GM21367 (cell line): ENCODE measurements at regions not wholly inside any gene's neighbourhood (a gene's known extent, or its start where the extent isn't known, plus 50 kb on each side); places are given as distances from the start of the nearest gene placed in this dataset.

ENCODE experiments used
- ATAC-seq: cut with Tn5 transposase; IDR thresholded peaks from one replicate; pipeline ENCODE4 v1.9.1; 2021; ENCODE audit not compliant: unreplicated experiment

DNA sequence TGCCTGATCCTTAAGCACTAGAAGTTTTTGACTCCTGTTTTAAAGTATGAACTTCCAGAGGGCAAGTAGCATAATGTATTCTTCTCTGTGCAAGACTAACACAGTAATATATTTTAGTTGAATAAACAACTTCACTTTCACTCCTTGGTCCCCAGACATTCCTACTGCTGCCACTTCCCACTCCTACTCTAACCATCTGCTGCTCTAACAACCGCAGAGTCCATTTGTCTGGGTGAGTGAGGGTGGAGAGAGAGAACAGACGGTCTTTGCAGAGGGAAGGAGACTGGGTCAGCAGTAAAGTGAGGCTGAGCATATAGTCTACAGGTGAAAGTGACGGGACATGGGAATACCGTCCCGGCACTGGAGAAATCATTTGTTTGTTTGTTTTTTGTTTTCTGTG, 301.0 kb upstream of the SLCO3A1 start:
- no peak for ATAC-seq

DNA sequence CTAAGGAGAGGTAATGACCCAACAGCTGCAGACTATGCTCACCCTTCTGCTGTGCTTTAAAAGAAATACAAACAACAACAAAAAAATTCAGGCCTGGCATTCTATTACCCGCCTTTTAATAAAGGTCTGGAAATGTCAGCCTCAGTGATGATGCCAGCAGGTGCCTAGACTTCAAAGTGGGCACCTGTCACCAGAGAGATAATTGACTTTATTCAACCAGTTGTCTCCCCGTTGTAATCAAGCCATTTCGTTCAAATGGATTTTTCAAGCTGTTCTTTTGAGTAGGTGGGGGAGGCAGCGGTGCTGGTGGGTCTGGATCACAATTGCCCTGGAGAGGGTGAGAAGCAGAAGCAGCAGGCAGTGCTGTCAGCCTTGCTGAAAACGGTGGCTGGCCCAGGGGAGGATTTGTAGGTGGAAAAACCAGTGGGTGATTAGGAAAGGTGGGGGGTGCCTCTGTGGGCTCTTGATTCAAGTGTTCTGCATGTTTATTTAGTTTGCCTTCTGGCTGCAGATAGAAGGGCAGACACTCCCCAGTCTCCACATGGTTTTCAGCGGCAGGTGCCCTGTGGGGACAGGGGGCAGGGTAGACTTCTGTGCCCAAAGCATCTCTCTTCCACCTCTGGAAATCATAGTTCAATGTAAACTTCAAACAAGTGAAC, 300.2 kb upstream of the SLCO3A1 start:
- no peak for ATAC-seq

DNA sequence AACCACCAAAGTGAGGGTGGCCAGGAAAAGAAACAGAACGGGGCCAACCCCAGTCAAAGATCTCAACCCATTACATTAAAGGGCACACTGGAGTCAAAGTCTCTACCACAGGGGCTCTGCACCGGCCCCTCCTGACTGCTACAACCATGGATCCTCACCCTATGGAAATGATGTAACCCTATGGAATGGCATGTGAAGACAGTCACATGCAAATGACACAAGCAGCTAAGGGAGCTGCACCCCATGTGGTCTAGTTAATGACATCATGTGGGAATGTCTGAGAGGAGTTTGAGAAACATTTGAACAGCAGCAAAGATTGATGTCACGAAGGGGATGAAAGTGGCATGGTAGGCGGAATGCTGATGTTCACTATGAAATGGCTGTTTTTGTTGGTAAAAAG, 298.2 kb upstream of the SLCO3A1 start:
- ATAC-seq: no peak

DNA sequence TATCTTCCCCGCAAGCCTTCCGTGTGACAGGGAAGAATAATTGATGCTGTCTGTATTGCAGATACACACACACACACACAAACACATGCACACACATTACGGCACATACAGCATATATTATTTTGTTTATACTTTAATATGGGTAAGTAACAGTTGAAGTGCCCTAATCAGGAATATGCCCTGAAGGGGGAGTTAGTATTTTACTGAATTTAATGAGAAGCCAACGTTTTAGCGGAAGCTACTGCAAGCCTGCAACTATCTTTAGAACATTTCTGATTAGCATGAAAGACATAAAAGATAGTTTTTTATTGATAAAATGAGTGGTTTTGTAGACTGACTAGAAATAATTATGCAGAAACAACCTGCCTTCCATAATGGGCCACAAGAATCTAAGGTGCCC, 296.6 kb upstream of the SLCO3A1 start:
- ATAC-seq: no peak

DNA sequence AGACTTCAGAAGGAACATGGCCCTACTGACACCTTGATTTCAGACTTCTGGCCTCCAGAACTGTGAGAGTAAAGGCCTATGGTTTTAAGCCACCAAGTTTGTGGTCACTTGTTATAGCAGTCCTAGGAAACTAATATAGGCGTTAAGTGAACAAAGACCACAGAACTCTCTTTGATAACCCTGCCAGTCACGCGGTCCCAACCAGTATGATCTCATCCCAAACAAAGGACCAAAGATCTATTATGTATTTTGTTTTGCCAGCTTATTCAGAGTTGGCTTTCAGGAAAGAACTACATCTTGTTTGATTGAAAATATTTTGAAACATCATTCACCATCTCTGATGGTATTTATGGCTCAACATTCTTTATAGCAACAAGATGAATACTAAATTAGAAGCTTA, 294.4 kb upstream of the SLCO3A1 start:
- ATAC-seq: no peak

DNA sequence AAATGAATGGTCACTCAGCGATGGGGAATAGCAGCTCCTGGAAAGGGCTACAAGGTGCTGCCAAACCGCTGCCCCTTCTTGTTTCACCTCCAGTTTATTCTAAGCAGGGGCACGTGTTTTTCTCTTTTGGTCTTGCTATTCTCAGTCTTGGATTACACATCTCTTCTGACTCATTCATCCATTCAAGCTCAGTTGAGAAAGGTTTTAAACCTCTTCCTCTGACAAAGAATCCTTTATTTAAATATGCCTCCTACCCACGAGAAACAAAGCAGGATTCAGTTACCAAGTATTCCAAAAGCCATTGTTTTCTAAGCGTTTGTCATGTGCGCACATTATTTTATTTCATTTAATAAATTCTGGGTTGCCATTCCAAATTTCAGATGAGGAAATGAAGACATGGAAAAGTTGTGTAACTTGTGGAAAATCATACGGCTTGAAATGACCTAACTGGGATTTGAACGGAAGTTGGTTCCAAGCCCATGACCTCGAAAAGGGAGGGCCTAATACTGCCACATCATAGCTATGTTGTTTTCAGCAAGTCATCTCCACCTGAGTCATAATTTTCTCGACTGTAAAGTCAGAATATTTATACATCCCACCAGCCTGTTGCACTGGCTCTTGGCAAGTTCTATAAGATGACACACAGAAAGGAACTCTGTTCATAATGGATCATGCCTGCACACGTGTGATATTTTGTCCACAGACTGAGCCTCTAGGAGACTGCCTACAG, 292.0 kb upstream of the SLCO3A1 start:
- no peak for ATAC-seq

DNA sequence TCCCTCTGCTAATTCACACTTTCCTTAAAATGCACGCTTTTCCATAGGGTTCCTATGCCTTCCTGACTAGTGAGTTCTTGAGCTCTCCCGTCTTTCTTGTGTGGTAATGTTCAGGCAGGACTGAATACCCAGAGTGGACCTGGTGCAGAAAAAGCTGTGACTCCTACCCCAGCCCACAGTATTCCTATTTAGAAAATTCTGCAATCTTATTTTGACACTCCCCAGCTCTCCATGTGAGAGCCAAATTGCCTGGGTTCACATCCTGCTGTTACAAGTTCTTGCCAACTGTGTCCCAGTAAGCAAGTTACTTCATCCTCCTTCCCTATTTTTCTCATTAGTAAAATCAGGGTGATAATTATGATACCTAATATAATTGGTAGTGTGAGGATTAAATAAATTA, 290.8 kb upstream of the SLCO3A1 start:
- ATAC-seq: no peak

DNA sequence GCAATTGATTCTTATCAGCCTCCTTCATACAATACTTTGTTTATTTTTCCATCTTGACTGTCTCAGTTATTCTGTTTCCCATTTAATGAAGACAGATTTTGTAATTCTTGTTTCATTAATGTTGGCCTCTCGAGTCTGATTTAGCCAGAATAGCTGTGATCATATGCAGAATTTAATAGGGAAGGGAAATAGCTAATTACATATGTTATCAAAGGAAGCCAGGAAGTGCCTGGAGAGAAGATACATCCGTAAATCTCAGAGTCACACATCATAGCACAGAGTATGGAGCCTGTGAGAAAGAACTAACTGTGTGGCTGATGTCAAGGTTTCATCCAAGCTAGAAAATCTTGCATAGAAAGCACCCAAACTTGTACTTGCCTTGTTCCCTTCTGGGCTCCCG, 288.9 kb upstream of the SLCO3A1 start:
- ATAC-seq: no peak

DNA sequence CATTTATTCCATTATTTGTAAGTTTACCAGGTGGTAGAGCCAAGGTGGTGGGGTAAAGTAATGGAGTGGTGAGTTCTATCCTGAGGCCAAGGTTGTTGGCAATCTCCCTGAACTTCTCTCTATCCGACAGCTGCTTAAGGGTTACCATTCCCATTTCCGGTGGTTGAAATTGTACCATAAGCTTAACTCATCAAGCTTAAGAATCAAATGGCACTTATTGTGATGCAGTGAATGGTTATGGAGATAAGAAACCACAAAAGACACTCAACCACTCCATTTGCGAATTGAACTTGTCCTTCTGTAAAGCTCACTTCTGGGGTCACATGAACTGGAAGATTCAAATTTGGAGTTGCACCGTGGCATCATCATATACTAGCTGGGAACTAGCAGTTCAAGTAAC, 287.4 kb upstream of the SLCO3A1 start:
- no peak for ATAC-seq

DNA sequence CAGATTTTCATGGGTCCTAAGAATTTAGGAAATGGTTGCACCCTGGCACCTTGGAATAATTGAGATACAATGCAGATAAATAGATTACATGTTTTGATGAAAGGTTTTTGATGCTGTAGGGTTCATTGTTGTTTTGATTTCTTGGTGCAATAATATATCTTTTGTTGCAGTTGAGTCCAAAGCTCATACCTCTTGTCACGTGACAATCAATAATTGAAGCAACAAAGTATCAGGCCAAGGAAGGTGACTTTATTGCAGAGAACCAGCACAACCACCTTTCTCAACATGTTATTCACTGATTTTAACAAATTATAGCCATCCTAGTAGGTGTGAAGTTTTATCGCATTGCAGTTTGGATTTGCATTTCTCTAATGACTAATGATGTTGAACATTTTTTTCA, 285.5 kb upstream of the SLCO3A1 start:
- ATAC-seq: no peak

DNA sequence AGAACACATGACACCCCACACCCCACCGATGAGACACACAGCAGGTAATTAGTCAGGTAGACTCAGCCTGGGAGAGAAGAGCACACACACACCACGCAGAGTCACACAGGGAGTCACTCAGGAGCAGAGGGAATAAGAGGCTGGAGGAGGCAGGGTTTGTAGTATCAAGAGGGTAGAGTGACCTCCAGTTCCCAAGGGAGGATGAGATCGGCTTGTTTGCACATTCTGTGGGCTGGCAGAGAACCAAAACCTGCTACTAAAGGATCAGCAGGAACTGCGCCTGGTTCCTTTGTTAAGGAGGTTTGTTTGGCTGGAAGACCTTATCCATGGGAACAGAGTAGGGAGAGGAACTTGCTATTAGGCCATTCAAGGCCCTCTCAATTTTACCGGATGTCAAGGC, 281.4 kb upstream of the SLCO3A1 start:
- ATAC-seq: no peak

DNA sequence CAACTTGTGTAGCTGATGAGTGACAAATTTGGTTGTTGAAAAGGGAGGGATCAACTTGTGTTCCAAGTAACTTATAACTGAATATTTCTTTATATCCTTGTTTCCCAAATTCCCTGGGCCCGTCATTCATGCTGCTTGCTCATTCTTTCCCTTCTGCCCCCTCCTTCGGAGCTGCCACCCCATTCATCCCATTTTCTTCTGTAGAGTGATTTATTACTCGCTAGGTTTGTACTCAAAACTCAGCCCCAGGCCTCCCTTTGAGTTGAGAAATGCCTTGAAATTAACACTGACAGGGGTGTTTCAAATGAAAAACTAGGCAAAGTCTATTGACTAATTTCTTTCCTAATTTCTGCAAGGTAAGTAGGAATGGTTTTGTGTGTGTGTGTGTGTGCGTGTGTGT, 277.4 kb upstream of the SLCO3A1 start:
- no peak for ATAC-seq

DNA sequence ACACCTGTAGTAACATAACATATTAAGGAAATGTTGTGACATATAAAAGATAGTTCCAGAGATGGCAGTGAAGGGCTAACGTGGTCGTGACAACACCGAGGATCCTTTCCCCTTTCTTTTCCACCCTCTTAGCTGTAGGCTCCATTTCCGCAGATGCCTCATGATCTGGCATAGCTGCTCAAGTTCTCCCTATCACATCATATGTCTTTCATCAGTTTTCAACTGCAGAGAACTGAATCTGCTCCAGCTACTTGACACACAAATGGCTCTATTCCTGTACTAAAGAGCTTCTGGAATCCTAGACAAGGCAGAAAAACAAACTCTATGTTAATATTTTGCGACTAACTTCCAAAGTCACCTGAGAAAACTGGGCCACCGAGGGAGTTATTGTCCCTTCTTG, 275.0 kb upstream of the SLCO3A1 start:
- no peak for ATAC-seq

DNA sequence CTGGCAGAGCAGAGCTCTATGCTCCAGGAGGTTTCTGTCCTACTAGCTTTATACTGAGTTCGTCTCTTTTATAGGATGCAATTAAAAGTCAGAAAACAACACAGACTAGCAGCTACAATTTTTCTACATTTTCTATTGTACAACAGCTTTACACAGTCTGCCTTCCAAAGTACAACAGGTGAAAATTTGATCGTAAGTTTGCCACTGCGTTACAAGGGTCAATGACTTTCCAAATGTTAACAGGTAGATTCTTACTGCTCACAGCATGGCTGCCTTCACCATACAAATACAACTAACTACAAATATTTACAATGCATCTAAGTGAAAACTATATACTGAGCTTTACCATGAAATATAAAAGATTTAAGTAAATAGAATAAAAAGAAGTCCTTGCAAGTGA, 268.6 kb upstream of the SLCO3A1 start:
- ATAC-seq: no peak

DNA sequence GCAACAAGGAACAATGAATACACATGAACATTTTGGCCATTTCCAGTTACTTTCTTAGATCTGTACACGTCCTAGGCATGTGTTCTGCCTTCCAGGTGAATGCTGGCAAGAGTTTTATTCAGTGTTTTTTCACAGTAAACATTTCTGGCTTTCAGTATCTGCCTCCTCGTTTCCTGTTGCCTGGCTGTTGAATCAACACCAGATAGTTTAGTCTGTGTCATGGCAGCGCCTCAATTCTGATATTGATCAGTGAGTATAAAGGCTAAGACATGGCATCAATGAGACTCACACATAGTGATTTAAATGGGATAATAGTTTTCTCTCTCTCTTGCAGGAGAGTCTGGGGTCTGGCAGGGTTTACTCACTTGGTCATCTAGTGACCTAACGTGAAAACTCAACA, 266.9 kb upstream of the SLCO3A1 start:
- ATAC-seq: no peak

DNA sequence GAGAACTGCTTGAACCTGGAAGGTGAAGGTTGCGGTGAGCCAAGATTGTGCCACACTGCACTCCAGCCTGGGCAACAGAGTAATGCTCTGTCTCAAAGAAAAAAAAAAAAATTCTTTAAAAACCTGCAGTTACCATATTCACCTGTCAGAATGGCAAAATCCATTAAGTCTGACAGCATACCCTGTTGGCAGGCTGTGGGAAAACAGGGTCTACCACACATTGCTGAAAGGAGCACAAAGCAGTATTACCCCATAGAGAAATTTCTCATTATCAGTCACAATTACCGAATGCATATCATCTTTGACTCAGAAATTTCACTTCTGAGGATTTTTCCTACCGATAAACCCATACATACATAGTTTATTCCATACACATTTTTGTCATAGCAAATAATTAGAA, 264.1 kb upstream of the SLCO3A1 start:
- no peak for ATAC-seq

DNA sequence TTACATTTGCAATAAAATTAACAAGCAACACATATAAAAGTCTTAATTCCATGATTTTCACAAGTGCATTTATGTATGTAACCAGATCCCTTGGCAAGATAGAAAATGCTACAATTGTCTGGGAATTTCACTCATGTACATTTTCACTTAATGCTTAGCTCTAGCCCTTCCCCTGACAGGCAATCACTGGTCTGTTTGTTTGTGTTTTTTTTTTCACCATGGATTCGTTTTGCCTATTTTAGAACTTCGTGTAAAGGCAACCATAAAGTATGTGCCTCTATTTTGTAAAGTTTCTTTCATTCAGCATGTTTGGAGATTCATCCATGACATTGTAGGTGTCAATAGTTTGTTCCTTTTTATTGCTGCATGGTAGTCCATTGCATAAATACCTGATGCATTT, 260.9 kb upstream of the SLCO3A1 start:
- ATAC-seq: no peak

DNA sequence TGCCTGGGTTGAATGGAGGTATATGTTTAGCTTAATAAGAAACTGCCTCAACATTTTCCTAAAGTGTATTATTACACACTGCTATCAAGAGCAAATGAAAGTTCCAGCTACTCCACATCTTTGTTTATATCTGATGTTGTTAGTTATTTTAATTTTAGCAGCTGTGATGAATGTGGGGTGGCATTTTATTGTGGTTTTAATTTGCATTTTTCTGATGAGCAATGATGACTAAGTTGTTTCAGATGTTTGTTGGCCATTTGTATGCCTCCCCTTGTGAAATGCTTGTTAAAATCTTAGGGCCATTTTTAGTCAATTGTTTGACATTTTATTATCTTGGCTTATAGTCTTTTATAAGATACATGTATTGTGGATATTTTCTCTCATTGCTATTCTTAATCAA, 260.4 kb upstream of the SLCO3A1 start:
- no peak for ATAC-seq

DNA sequence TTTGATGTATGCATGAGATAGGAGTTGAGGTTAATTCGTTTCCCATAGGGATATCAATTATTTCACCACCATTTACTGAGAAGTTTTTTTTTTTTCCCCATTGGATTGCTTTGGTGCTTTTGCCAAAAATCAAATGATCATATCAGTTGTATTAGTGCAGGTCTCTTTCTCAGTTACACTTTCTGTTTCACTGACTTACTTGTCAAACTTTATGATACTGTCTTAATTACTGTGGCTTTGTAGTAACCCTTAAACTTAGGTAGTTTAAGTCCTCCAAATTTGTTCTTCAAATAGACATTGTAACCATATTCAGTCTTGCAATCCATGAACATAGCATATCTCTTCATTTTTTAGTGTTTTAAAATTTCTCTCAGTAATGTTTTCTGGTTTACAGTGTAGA, 259.9 kb upstream of the SLCO3A1 start:
- ATAC-seq: no peak

DNA sequence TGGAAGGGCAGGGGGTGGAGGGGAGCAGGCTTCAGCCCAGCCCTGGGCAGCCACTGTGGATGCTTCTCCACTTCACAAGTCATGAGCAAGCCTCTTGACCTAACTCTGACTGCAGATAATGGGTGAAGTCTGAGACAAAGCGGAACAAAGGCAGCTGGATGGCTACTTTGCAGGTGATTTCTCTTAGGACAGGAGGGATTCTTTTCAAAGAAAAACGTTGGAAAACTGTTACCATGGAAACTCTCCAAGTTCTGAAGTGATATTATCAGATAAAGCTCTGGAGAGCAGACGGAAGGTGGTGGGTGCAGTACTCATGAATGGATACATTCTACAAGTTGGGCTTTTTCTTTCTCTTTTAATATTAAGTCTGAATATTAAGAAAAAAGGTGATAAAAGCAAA, 254.2 kb upstream of the SLCO3A1 start:
- ATAC-seq: no peak

DNA sequence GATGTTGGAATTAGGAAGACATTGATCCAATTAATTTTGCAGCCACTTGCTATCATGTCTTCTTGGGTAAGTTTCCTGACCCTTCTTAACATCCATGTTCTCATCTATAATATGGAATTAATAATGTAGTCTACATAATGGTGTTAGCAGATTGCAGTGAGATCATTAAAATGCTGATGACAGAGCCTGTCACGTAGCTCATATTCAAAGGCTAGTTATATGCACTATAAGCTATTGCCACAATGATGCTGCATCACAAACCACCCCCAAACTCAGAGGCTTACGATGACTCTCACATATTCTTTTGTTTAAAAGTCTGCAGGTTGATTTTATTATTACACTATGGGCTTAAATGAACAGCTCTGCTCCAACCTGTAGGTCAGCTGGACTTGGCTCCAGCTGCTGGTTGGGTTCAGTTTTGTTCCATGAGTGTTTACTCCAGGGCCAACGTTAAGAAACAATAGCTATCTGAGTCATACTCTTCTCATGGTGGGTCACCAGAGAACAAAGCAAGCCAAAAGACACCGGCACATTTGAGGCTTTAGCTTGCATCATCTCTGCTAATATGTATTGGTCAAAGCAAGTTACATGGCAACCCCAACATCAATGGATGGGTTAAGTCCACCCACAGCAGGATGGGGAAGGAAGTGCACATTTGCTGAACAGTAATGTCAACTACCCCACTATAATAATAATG, 250.0 kb upstream of the SLCO3A1 start:
- ATAC-seq: no peak

DNA sequence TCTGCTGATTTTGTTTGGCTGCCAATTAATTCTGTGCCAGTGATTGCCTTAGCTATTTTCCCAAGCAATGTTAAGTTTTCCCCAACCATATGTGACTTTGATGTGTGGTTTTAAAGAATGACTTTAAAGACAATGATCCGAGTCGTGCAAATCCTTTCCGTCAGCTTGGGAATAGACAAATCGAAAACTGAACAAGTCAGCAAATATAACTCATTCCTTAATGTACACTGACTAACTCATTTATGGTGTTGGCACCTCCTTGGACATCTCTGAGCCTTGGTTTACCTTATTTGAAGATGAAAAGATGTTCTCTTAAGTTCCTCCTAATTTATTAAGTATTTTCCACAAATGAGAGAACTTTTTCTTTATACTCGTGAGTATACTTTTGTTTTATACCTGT, 249.4 kb upstream of the SLCO3A1 start:
- ATAC-seq: no peak
